ENCODE measurements at regions not wholly inside any gene's neighbourhood (a gene's known extent, or its start where the extent isn't known, plus 50 kb on each side); places are given as distances from the start of the nearest gene placed in this dataset.

GRCh38 chr2:113341191-113341869 is 62.6 kb upstream of the PAX8 start:
- Histone ChIP-seq H3K27ac (ENCODE audit: control insufficient read depth, insufficient read depth) (no peak overlapping the region), H3K79me2 (ENCODE audit: control insufficient read depth, insufficient read depth, low read length) (no peaks in the 10 kb centered on the region), H3K9ac (ENCODE audit: control insufficient read depth, insufficient read depth, low read length) (no peak overlapping the region), H3K4me1 (ENCODE audit: control insufficient read depth, insufficient read depth, low read length) (no peaks in the 10 kb centered on the region), H3K27me3 (replicated peaks in 1 of 2; ENCODE audit: control insufficient read depth in 2 of 2, insufficient read depth in 2 of 2, low read length in 1 of 2) (no peaks in the 10 kb centered on the region), H3K4me2 (ENCODE audit: control insufficient read depth, insufficient read depth) (no peak overlapping the region), H4K20me1 (ENCODE audit: control insufficient read depth, insufficient read depth) (no peaks in the 10 kb centered on the region), H3K9me3 (replicated peaks; ENCODE audit: control insufficient read depth, insufficient read depth, low read length) (no peaks in the 10 kb centered on the region), H3K36me3 (ENCODE audit: control insufficient read depth in 2 of 2, insufficient read depth in 2 of 2, low read length in 1 of 2) (no peaks in the 10 kb centered on the region), H2AFZ (ENCODE audit: control insufficient read depth, low read depth, low read length) (no peak overlapping the region), H3K4me3 (no peak overlapping the region)
- no peak for TF ChIP-seq NFXL1 (IDR thresholded peaks at IDR 0.05; ENCODE audit: borderline replicate concordance)
- ChIA-PET CTCF (no interaction called here), RAD21 (ENCODE audit: unreplicated experiment) (no interaction called here), POLR2A (no interaction called here), SMC1A (ENCODE audit: uncharacterized antibody, unreplicated experiment) (no interaction called here)
- FAIRE-seq (no peak), DNase-seq (ENCODE audit: low read depth, low spot score) (no peak), ATAC-seq (no peak)
- no TSS peak for BruUV-seq (replicated peaks)
- 26% methylated on average over 7 of the region's 8 CpGs for WGBS (ENCODE audit: insufficient coverage, insufficient replicate concordance, low lambda C conversion rate, missing lambda C conversion rate)
- intact Hi-C loops (cut with micrococcal nuclease; ENCODE audit: unreplicated experiment): no loop called here
- in situ Hi-C loops (cut with MboI): no loop called here

GRCh38 chr2:113337809-113338208 is 59.1 kb upstream of the PAX8 start:
- 11% methylated on average over 5 of the region's 5 CpGs for WGBS (ENCODE audit: insufficient coverage, insufficient replicate concordance, low lambda C conversion rate, missing lambda C conversion rate)
- Histone ChIP-seq H3K4me2 (ENCODE audit: control insufficient read depth, insufficient read depth) (no peak overlapping the region), H3K4me3 (no peak overlapping the region), H3K79me2 (ENCODE audit: control insufficient read depth, insufficient read depth, low read length) (no peaks in the 10 kb centered on the region), H3K27ac (ENCODE audit: control insufficient read depth, insufficient read depth) (no peak overlapping the region), H3K9ac (ENCODE audit: control insufficient read depth, insufficient read depth, low read length) (no peak overlapping the region), H2AFZ (ENCODE audit: control insufficient read depth, low read depth, low read length) (no peak overlapping the region), H3K4me1 (ENCODE audit: control insufficient read depth, insufficient read depth, low read length) (no peaks in the 10 kb centered on the region), H3K36me3 (ENCODE audit: control insufficient read depth in 2 of 2, insufficient read depth in 2 of 2, low read length in 1 of 2) (no peaks in the 10 kb centered on the region), H3K9me3 (replicated peaks; ENCODE audit: control insufficient read depth, insufficient read depth, low read length) (no peaks in the 10 kb centered on the region), H3K27me3 (replicated peaks in 1 of 2; ENCODE audit: control insufficient read depth in 2 of 2, insufficient read depth in 2 of 2, low read length in 1 of 2) (no peaks in the 10 kb centered on the region), H4K20me1 (ENCODE audit: control insufficient read depth, insufficient read depth) (no peaks in the 10 kb centered on the region)
- SMC1A ChIA-PET (ENCODE audit: uncharacterized antibody, unreplicated experiment): no interaction called here
- ATAC-seq (no peak), DNase-seq (ENCODE audit: low read depth, low spot score) (no peak), FAIRE-seq (no peak)
- CTCF ChIA-PET: interaction anchor here (0.7 kb wide), 1 partner anchor 82 kb away, joined by 3 read pairs; no protein-coding TSS in a partner anchor
- RAD21 ChIA-PET (ENCODE audit: unreplicated experiment): no interaction called here
- TF ChIP-seq RAD51 (IDR thresholded peaks at IDR 0.05) (no peak), PML (IDR thresholded peaks at IDR 0.05; ENCODE audit: low read length) (no peak), BMI1 (IDR thresholded peaks at IDR 0.05; ENCODE audit: borderline replicate concordance) (no peak), PKNOX1 (IDR thresholded peaks at IDR 0.05) (no peak), SUPT20H (IDR thresholded peaks at IDR 0.05; ENCODE audit: borderline replicate concordance, control insufficient read depth, low read depth, low read length) (no peak), REST (IDR thresholded peaks at IDR 0.05; ENCODE audit: low read depth, low read length) (no peak), GABPA (IDR thresholded peaks at IDR 0.05; ENCODE audit: low read depth) (no peak)
- no TSS peak for BruUV-seq (replicated peaks)
- POLR2A ChIA-PET: no interaction called here
- intact Hi-C loops (cut with micrococcal nuclease; ENCODE audit: unreplicated experiment) (no loop called here), in situ Hi-C loops (cut with MboI) (no loop called here)

Measured in GM12878 (cell line).